ENCODE measurements at regions not wholly inside any gene's neighbourhood (a gene's known extent, or its start where the extent isn't known, plus 50 kb on each side); places are given as distances from the start of the nearest gene placed in this dataset.
"Not testable (repeated sequence)": the region's sequence is repeated elsewhere in the genome, so short reads cannot be mapped to it uniquely, and the experiment has no call there.

DNA sequence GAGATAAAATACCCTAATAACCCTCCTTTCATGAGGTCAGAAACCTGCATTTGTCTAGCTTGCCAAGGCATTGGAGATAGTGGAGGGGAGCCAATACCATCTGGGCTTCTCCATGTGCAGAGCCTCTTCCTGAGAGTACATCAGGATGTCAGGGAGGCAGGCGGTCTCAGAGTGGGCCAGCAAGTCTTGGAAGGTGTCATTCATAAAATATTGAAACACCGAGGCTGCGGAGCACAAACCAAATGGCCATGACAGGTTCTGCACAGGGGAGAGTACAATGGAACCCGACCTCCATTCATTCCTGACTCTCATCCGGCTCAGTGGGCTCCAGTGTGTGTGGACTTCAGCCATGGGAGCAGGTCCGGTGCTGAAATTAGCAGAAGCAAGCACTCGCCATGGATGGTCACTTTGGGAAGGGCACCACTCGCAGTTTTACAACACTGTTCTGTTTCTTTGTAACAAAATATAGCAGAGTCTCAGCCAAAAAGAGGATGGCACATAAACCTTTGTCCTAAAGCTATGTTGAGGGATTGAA lies 446.6 kb downstream of the SIPA1L2 start:
- DNase-seq: no peak

- DNase-seq: no peak
Observed at GRCh38 chr1:232182236-232182635, 447.7 kb downstream of the SIPA1L2 start.

- no peak for DNase-seq
Observed at GRCh38 chr1:232180779-232181136, 449.2 kb downstream of the SIPA1L2 start.

GRCh38 chr1:232179896-232180778 lies 449.8 kb downstream of the SIPA1L2 start:
- DNase-seq: no peak

- no peak for DNase-seq
Observed at GRCh38 chr1:232178191-232178590, 451.7 kb downstream of the SIPA1L2 start.

GRCh38 chr1:232177438-232177837 lies 452.5 kb downstream of the SIPA1L2 start:
- no peak for DNase-seq

- no peak for DNase-seq
Observed at GRCh38 chr1:232176222-232176621, 453.7 kb downstream of the SIPA1L2 start.

DNA sequence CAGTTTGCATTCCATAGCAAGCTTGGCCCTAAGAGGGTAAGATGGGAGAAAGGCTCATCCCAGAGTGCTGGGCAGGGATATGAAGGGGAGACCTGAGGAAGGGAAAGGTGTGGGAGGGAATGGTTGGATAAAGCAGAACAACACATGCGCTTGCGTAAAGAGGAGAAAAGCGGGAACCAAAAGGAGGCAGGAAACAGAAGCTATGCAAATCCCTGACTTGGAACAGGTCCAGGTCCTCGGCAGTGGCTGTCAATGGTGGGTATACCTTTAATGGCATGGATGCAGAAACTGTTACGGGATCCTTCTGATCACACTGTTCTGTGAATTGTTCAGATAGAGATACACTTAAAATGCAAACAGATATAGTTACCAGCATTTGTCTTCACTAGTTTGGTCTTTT lies 455.6 kb downstream of the SIPA1L2 start:
- no peak for DNase-seq

- DNase-seq: no peak
Observed at GRCh38 chr1:232172563-232172962, 457.4 kb downstream of the SIPA1L2 start.

GRCh38 chr1:232170909-232171308 lies 459.0 kb downstream of the SIPA1L2 start:
- no peak for DNase-seq

GRCh38 chr1:232169436-232169835 lies 460.5 kb downstream of the SIPA1L2 start:
- DNase-seq: no peak

DNA sequence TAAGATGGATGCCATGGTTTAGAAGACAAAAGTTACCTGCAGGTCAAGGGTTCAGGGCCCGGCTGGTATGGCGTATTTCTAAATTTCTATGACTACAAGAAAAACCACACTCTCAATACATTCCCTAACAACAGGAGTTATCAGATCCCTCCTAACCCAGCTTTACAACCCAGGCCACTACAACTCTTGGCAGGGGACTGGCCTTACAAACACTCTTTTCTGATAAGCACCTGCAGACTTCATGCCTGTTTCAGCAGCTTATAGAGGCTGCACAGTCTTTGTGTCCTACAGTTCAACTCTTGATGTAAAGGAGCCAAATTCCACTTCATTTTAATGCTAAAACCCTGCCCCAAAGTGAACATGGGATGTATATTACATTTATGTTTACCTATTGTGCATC lies 461.4 kb downstream of the SIPA1L2 start:
- no peak for DNase-seq

DNA sequence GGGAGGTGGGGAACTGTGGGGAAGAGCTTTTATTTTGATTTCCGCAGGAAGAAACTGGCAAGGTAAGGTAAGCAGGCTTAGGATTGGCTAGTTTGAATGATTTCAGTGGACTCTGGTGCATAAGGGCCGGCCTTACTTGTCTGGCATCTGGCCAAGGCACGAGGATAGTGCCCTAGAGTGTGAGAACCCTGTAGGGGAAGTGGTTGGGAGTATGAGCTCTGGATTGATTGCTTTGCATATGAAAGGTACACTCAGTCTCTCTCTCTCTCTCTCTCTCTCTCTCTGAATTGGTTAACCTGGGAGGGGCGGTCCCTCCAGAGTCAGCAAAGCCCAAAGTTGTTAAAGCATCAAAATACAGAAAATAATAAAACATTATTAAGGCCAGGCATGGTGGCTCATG lies 463.0 kb downstream of the SIPA1L2 start:
- no peak for DNase-seq

- no peak for DNase-seq
Observed at GRCh38 chr1:232164078-232164963, 465.6 kb downstream of the SIPA1L2 start.

GRCh38 chr1:232163533-232163932 lies 466.4 kb downstream of the SIPA1L2 start:
- DNase-seq: no peak

DNA sequence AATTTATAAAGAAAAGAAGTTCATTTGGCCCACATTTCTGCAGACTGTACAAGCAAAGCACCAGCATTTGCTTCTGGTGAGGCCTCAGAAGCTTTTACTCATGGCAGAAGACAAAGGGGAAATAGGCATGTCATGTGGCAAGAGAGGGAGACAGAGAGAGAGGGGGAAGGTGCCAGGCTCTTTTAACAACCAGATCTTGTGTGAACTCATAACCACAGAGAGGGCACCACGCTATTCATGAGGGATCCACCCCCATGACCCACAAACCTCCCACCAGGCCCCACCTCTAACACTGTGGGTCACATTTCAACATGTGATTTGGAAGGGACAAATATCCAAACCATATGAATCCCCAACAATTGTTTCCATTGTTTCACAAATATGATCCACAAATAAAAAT lies 467.9 kb downstream of the SIPA1L2 start:
- no peak for DNase-seq

DNA sequence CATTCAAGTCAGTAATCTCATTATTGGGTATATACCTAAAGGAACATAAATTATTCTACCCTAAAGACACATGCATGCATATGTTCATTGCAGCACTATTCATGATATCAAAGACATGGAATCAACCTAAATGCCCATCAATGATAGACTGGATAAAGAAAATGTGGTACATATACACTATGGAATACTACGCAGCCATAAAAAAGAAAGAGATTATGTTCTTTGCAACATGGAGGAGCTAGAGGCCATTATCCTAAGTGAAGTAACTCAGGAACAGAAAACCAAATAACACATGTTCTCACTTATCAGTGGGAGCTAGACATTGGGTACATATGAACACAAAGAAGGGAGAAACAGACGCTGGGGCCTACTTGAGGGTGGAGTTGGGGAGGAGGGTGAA lies 471.4 kb downstream of the SIPA1L2 start:
- not testable (repeated sequence) for DNase-seq

DNA sequence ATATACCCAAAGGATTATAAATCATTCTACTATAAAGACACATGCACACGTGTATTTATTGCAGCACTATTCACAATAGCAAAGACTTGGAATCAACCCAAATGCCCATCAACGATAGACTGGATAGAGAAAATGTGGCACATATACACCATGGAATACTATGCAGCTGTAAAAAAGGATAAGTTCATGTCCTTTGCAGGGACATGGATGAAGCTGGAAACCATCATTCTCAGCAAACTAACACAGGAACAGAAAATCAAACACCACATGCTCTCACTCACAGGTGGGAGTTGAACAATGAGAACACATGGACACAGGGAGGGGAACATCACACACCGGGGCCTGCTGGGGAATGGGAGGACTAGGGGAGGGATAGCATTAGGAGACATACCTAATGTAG lies 473.9 kb downstream of the SIPA1L2 start:
- DNase-seq: not testable (repeated sequence)

DNA sequence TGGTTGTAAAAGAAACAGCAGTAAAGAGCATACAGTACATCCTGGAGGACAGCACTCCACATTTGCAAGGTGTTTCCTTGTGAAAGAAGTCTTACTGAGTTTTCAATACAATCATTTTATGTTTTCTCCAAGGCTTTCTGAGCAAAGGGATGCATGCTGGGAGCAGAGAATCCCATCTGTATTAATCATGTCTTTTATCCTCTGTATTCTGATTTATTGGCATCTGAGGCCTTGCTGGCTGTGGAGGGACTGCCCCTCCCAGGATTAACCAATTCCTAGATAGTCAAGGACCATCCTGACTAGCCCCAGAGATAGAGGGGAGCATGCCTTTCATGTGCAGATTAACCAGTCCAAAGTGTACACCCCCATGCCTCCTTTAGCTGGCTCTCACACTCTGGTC lies 476.3 kb downstream of the SIPA1L2 start:
- DNase-seq: no peak

DNA sequence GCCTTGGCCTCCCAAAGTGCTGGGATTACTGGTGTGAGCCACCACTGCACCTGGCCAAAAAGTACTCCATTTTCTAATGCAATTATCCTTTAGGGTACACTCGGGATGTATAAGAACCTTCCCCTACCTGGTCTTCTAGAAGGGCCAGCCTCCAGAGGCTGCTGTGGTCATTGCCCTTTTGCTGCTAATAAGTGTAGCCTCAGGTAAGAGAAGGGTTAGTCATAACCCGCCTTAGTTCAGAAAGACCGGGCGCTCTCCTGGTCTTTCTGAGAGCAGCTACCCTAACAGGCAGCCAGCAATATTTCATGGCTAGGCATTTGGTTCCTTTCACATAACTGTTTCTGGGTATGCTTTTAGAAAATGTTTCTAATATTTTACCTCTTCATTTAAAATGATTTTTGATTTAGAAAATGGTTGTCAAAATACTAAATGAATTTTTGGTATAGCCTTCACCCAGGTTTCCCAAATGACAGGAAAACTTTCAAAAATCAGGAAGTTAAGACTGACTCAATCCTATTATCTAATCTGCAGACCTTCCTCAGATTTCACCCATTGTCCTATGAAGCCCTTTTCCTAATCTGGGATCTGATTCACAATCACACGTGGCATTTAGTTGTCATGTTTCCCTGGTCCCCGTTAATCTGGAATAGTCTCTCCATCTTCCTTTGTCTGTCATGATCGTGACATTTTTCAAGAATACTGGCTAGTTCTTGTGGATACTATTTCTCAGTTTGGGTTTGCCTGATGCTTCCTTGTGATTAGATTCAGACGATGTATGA lies 479.0 kb downstream of the SIPA1L2 start:
- no peak for DNase-seq

DNA sequence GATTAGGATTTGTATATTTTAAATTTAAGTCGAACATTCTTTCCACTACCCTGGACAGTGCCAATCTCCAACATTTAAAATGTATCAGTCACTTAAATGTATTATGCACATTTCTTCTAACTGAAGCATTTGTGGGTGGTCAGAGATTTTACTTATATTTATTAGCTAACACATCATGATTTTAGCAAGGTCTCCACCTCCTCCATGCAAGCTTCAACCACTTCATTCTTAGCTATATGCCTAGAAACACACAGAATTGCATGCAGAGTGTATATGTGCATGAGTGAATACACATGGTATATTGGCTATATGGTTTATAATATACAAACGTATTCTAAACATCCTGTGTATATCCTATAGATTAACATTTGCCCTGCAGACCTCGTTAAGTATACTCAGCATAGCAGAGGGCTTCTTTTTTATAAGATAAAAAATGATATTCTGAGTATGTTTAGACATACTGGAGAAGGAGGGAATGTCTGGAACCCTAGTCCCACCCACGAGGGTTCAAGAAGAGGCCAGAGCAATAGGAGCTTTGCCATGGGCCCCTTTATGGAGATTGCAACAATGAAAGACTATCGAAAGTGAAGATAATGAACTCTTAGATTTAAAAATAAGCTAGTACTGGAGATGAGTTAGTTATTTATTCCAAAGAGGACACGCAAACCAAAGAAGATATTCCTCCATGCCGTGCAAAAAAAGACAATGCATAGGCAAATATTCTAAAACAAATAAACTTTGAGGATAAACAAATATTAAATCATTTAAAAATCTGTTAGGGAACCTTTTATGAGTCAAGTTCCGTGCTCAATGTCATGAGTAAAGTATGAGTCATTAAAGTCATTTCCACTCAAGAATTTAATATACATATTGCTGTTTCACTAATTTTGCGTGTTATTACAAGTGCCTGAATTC lies 480.4 kb downstream of the SIPA1L2 start:
- DNase-seq: no peak

DNA sequence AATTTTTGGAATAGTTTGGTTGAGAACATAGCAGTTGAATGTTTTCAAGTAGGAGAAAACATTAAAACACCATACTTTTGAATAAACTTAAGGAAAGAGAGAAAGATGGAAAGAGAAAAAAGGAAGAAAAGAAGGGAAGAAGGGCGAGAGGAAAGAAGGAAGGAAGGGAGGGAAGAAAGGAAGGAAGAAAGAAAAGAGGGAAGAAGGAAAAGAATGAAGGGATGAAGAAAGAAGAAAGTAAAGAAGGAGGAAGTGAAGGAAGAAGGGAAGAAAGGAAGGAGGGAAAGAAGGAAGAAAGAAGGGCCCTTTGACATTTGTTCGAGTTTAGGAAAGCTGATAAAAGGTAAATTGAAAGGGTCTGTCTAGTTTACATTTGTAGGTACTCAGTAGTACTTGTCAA lies 482.7 kb downstream of the SIPA1L2 start:
- no peak for DNase-seq

All from retina (tissue), 1 donor.